SK-N-SH treated with all-trans-retinoic acid at 6 μM for 48 hours (cell line): ENCODE measurements at regions not wholly inside any gene's neighbourhood (a gene's known extent, or its start where the extent isn't known, plus 50 kb on each side); places are given as distances from the start of the nearest gene placed in this dataset.

ENCODE experiments used
- ATAC-seq: fragments of 200-7000 bp; cut with Tn5 transposase; 3 replicates; pipeline ENCODE4 v1.9.1; 2020; ENCODE audit warnings: mild to moderate bottlenecking, moderate library complexity
- BACH2 ChIP-seq: fragments of 250-450 bp; sonication (Bioruptor Pico); IDR thresholded peaks from 2 replicates; pipeline ENCODE4 v1.9.0; 2021; ENCODE audit warnings: mild to moderate bottlenecking, borderline replicate concordance
- CSDC2 ChIP-seq: fragments of 250-450 bp; sonication (Bioruptor Pico); IDR thresholded peaks from 2 replicates; pipeline ENCODE4 v1.5.0; 2020; ENCODE audit warnings: mild to moderate bottlenecking, moderate library complexity
- CSRNP3 ChIP-seq: fragments of 250-450 bp; sonication (Bioruptor Pico); IDR thresholded peaks from 2 replicates; pipeline ENCODE4 v1.5.1; 2021; ENCODE audit warnings: mild to moderate bottlenecking, moderate library complexity
- ESRRG ChIP-seq: fragments of 250-450 bp; sonication (Bioruptor Pico); IDR thresholded peaks from 2 replicates; pipeline ENCODE4 v1.6.1; 2021; ENCODE audit warnings: mild to moderate bottlenecking
- GLIS3 ChIP-seq: fragments of 250-450 bp; sonication (Bioruptor Pico); IDR thresholded peaks from 2 replicates; pipeline ENCODE4 v1.5.0; 2020; ENCODE audit warnings: mild to moderate bottlenecking, moderate library complexity
- ISL1 ChIP-seq: fragments of 250-450 bp; sonication (Bioruptor Pico); IDR thresholded peaks from 2 replicates; pipeline ENCODE4 v2.1.2; 2022; ENCODE audit warnings: mild to moderate bottlenecking, moderate library complexity
- OSR1 ChIP-seq: fragments of 250-450 bp; sonication (Bioruptor Pico); IDR thresholded peaks from 2 replicates; pipeline ENCODE4 v1.8.0; 2022; ENCODE audit warnings: moderate library complexity, mild to moderate bottlenecking, inconsistent platforms
- PPARA ChIP-seq: fragments of 250-450 bp; sonication (Bioruptor Pico); IDR thresholded peaks from 2 replicates; pipeline ENCODE4 v1.5.0; 2020; ENCODE audit warnings: mild to moderate bottlenecking, borderline replicate concordance
- RARB ChIP-seq: fragments of 250-450 bp; sonication (Bioruptor Pico); IDR thresholded peaks from 2 replicates; pipeline ENCODE4 v1.8.0; 2021; ENCODE audit warnings: mild to moderate bottlenecking, moderate library complexity
- SNAI2 ChIP-seq: fragments of 250-450 bp; sonication (Bioruptor Pico); IDR thresholded peaks from 2 replicates; pipeline ENCODE4 v1.5.0; 2020; ENCODE audit warnings: mild to moderate bottlenecking, moderate library complexity
- TCF4 ChIP-seq: fragments of 250-450 bp; sonication (Bioruptor Pico); IDR thresholded peaks from 2 replicates; pipeline ENCODE4 v1.8.0; 2021; ENCODE audit warnings: mild to moderate bottlenecking, moderate library complexity, borderline replicate concordance
- TOX ChIP-seq: fragments of 250-450 bp; sonication (Bioruptor Pico); IDR thresholded peaks from 2 replicates; pipeline ENCODE4 v1.8.0; 2021; ENCODE audit warnings: mild to moderate bottlenecking, moderate library complexity, borderline replicate concordance
- ZC3H10 ChIP-seq: fragments of 250-450 bp; sonication (Bioruptor Pico); IDR thresholded peaks from 2 replicates; pipeline ENCODE4 v1.5.1; 2021; ENCODE audit warnings: mild to moderate bottlenecking, moderate library complexity
- ZFP30 ChIP-seq: fragments of 450-650 bp; formaldehyde crosslinking; IDR thresholded peaks from 2 replicates; pipeline ENCODE4 v1.5.0; 2022; ENCODE audit warnings: mild to moderate bottlenecking, moderate library complexity
- ZNF565 ChIP-seq: fragments of 450-650 bp; formaldehyde crosslinking; conservative IDR thresholded peaks from 2 replicates; pipeline ENCODE4 v1.5.0; 2020; ENCODE audit warnings: low read depth, mild to moderate bottlenecking, moderate library complexity
- ZNF70 ChIP-seq: fragments of 450-650 bp; formaldehyde crosslinking; IDR thresholded peaks from 2 replicates; pipeline ENCODE4 v1.5.0; 2020; ENCODE audit warnings: mild to moderate bottlenecking, moderate library complexity
- ZNF8 ChIP-seq: fragments of 450-650 bp; formaldehyde crosslinking; IDR thresholded peaks from 2 replicates; pipeline ENCODE4 v1.5.0; 2020; ENCODE audit warnings: mild to moderate bottlenecking, moderate library complexity
- TF ChIP-seq, protein P1 (sequence below): fragments of 250-450 bp; sonication (Bioruptor Pico); IDR thresholded peaks from 2 replicates; pipeline ENCODE4 v1.5.0; 2020; ENCODE audit warnings: mild to moderate bottlenecking, moderate library complexity
- TF ChIP-seq, protein P2 (sequence below): fragments of 250-450 bp; sonication (Bioruptor Pico); IDR thresholded peaks from 2 replicates; pipeline ENCODE4 v1.8.0; 2021; ENCODE audit warnings: low read depth, mild to moderate bottlenecking, moderate library complexity, borderline replicate concordance
- TF ChIP-seq, protein P3 (sequence below): fragments of 250-450 bp; sonication (Bioruptor Pico); IDR thresholded peaks from 2 replicates; pipeline ENCODE4 v1.5.1; 2020; ENCODE audit warnings: low read depth, mild to moderate bottlenecking, moderate library complexity
- TF ChIP-seq, protein P4 (sequence below): fragments of 250-450 bp; sonication (Bioruptor Pico); IDR thresholded peaks from 2 replicates; pipeline ENCODE4 v1.8.0; 2020; ENCODE audit warnings: mild to moderate bottlenecking, moderate library complexity, borderline replicate concordance

DNA sequence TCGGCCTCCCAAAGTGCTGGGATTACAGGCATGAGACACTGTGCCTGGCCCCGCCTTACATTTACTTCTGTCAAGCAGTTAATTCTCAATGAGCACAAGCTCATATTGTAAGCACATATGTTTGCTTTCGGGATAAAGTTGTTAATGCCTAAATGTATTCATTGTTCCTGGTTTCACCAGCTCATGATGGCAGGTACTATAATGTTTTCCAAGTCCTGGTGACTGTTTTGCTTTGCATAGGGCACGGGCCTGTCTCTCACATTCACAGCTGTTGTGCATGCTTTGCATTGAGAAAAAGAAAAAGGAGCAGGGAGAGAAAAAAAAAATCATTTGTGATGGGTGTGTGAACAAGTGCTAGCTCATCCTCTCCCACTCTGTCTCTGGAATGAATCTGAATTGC is 661.2 kb upstream of the TENM3 start:
- ATAC-seq, result no peak
- TF ChIP-seq, protein P1, sequence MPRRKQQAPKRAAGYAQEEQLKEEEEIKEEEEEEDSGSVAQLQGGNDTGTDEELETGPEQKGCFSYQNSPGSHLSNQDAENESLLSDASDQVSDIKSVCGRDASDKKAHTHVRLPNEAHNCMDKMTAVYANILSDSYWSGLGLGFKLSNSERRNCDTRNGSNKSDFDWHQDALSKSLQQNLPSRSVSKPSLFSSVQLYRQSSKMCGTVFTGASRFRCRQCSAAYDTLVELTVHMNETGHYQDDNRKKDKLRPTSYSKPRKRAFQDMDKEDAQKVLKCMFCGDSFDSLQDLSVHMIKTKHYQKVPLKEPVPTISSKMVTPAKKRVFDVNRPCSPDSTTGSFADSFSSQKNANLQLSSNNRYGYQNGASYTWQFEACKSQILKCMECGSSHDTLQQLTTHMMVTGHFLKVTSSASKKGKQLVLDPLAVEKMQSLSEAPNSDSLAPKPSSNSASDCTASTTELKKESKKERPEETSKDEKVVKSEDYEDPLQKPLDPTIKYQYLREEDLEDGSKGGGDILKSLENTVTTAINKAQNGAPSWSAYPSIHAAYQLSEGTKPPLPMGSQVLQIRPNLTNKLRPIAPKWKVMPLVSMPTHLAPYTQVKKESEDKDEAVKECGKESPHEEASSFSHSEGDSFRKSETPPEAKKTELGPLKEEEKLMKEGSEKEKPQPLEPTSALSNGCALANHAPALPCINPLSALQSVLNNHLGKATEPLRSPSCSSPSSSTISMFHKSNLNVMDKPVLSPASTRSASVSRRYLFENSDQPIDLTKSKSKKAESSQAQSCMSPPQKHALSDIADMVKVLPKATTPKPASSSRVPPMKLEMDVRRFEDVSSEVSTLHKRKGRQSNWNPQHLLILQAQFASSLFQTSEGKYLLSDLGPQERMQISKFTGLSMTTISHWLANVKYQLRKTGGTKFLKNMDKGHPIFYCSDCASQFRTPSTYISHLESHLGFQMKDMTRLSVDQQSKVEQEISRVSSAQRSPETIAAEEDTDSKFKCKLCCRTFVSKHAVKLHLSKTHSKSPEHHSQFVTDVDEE, result no peak
- TF ChIP-seq, protein P2, sequence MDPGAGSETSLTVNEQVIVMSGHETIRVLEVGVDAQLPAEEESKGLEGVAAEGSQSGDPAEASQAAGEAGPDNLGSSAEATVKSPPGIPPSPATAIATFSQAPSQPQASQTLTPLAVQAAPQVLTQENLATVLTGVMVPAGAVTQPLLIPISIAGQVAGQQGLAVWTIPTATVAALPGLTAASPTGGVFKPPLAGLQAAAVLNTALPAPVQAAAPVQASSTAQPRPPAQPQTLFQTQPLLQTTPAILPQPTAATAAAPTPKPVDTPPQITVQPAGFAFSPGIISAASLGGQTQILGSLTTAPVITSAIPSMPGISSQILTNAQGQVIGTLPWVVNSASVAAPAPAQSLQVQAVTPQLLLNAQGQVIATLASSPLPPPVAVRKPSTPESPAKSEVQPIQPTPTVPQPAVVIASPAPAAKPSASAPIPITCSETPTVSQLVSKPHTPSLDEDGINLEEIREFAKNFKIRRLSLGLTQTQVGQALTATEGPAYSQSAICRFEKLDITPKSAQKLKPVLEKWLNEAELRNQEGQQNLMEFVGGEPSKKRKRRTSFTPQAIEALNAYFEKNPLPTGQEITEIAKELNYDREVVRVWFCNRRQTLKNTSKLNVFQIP (CRISPR knock-in tag), result no peak
- TF ChIP-seq ISL1 (CRISPR knock-in tag), result no peak
- TF ChIP-seq PPARA (CRISPR knock-in tag), result no peak
- TF ChIP-seq, all 23 proteins: peak for 0

GRCh38 chr4:181582595-181582994 is 660.6 kb upstream of the TENM3 start:
- ATAC-seq, result no peak
- TF ChIP-seq TOX (CRISPR knock-in tag), result no peak
- TF ChIP-seq ZNF565 (CRISPR knock-in tag), result no peak
- TF ChIP-seq, protein P3, sequence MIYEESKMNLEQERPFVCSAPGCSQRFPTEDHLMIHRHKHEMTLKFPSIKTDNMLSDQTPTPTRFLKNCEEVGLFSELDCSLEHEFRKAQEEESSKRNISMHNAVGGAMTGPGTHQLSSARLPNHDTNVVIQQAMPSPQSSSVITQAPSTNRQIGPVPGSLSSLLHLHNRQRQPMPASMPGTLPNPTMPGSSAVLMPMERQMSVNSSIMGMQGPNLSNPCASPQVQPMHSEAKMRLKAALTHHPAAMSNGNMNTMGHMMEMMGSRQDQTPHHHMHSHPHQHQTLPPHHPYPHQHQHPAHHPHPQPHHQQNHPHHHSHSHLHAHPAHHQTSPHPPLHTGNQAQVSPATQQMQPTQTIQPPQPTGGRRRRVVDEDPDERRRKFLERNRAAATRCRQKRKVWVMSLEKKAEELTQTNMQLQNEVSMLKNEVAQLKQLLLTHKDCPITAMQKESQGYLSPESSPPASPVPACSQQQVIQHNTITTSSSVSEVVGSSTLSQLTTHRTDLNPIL, result no peak
- TF ChIP-seq ISL1 (CRISPR knock-in tag), result no peak
- no peak for TF ChIP-seq BACH2
- no peak for TF ChIP-seq PPARA (CRISPR knock-in tag)
- TF ChIP-seq OSR1 (CRISPR knock-in tag), result no peak
- TF ChIP-seq CSDC2 (CRISPR knock-in tag), result no peak
- no peak for TF ChIP-seq ZNF70 (CRISPR knock-in tag)
- TF ChIP-seq RARB, result no peak
- TF ChIP-seq ZC3H10 (CRISPR knock-in tag), result no peak
- no peak for TF ChIP-seq GLIS3 (CRISPR knock-in tag)
- TF ChIP-seq ZNF8 (CRISPR knock-in tag), result no peak
- no peak for TF ChIP-seq ZFP30 (CRISPR knock-in tag)
- no peak for TF ChIP-seq TCF4 (CRISPR knock-in tag)

- ATAC-seq, result no peak
- TF ChIP-seq ZC3H10 (CRISPR knock-in tag), result no peak
Measured at GRCh38 chr4:181588733-181589302, 654.4 kb upstream of the TENM3 start.

- ATAC-seq, result no peak
- TF ChIP-seq, protein P1, result no peak
- TF ChIP-seq, protein P4, sequence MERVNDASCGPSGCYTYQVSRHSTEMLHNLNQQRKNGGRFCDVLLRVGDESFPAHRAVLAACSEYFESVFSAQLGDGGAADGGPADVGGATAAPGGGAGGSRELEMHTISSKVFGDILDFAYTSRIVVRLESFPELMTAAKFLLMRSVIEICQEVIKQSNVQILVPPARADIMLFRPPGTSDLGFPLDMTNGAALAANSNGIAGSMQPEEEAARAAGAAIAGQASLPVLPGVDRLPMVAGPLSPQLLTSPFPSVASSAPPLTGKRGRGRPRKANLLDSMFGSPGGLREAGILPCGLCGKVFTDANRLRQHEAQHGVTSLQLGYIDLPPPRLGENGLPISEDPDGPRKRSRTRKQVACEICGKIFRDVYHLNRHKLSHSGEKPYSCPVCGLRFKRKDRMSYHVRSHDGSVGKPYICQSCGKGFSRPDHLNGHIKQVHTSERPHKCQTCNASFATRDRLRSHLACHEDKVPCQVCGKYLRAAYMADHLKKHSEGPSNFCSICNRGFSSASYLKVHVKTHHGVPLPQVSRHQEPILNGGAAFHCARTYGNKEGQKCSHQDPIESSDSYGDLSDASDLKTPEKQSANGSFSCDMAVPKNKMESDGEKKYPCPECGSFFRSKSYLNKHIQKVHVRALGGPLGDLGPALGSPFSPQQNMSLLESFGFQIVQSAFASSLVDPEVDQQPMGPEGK (CRISPR knock-in tag), result no peak
- TF ChIP-seq, protein P3, result no peak
- TF ChIP-seq CSDC2 (CRISPR knock-in tag) (no peak), ESRRG (CRISPR knock-in tag) (no peak), SNAI2 (no peak), ZNF70 (CRISPR knock-in tag) (no peak), CSRNP3 (no peak), ZNF565 (CRISPR knock-in tag) (no peak)
- TF ChIP-seq, protein P2 (CRISPR knock-in tag), result no peak
Measured at GRCh38 chr4:181592221-181592745, 650.9 kb upstream of the TENM3 start.
